Activated T-helper 1 cell treated with anti-CD3 and anti-CD28 coated beads, Interleukin-12 subunit alpha, Interleukin-12 subunit beta, Interleukin-2, Interleukin-4 antibody, amounts not matched to agents 30 ng/mL and 10 ng/mL and 1 ng/mL, durations not matched to agents 14 hours and 24 hours and 36 hours (primary cell): ENCODE measurements at regions not wholly inside any gene's neighbourhood (a gene's known extent, or its start where the extent isn't known, plus 50 kb on each side); places are given as distances from the start of the nearest gene placed in this dataset.

Experiments
- DNase-seq: peaks from one replicate; pipeline ENCODE4 v3.0.0; 2021; ENCODE audit warnings: low spot score
- H3K27ac Mint-ChIP-seq: one replicate; pipeline ENCODE4 v1.8.0; 2021; ENCODE audit warnings: mild to moderate bottlenecking, mixed read lengths
- H3K27me3 Mint-ChIP-seq: one replicate; pipeline ENCODE4 v1.8.0; 2022; ENCODE audit warnings: mild to moderate bottlenecking, moderate library complexity, mixed read lengths; ENCODE audit not compliant: insufficient read depth
- H3K36me3 Mint-ChIP-seq: one replicate; pipeline ENCODE4 v1.8.0; 2021; ENCODE audit warnings: low read depth, mixed read lengths
- H3K4me1 Mint-ChIP-seq: one replicate; pipeline ENCODE4 v1.8.0; 2021; ENCODE audit warnings: low read depth, mixed read lengths
- H3K4me3 Mint-ChIP-seq: one replicate; pipeline ENCODE4 v1.8.0; 2021; ENCODE audit warnings: mild to moderate bottlenecking, moderate library complexity, mixed read lengths
- H3K9me3 Mint-ChIP-seq: one replicate; pipeline ENCODE4 v1.8.0; 2021; ENCODE audit warnings: mixed read lengths
- intact Hi-C: fragments of 100-400 bp; cut with micrococcal nuclease; formaldehyde crosslinking; loops from one replicate; pipeline ENCODE4 v1.15.1; 2024

DNA sequence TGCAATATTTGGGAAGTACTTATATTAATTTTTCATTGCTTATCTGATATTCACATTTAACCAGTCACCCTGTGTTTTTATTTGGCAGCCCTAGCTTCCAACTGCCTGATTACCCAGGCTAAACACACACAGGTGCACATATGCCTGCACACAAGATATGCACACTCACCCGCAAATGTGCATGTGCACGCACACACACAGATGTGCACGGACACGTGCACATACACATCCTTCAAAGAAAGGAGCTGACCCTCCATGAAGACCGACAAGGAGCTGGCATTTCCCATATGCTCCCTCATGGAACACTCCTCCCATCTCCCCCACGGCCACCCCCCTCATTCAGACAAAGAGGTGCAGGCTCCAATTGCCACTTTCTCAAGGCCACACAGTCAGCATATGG is 242.2 kb downstream of the ENGASE start:
- Mint-ChIP-seq H3K4me1 (no peaks in the 10 kb centered on the region), H3K4me3 (no peak overlapping the region), H3K9me3 (no peaks in the 10 kb centered on the region), H3K27ac (no peak overlapping the region), H3K27me3 (peaks cover 12% of the 10 kb centered on the region), H3K36me3 (no peaks in the 10 kb centered on the region)
- intact Hi-C loops, result no loop called here
- DNase-seq, result no peak

DNA sequence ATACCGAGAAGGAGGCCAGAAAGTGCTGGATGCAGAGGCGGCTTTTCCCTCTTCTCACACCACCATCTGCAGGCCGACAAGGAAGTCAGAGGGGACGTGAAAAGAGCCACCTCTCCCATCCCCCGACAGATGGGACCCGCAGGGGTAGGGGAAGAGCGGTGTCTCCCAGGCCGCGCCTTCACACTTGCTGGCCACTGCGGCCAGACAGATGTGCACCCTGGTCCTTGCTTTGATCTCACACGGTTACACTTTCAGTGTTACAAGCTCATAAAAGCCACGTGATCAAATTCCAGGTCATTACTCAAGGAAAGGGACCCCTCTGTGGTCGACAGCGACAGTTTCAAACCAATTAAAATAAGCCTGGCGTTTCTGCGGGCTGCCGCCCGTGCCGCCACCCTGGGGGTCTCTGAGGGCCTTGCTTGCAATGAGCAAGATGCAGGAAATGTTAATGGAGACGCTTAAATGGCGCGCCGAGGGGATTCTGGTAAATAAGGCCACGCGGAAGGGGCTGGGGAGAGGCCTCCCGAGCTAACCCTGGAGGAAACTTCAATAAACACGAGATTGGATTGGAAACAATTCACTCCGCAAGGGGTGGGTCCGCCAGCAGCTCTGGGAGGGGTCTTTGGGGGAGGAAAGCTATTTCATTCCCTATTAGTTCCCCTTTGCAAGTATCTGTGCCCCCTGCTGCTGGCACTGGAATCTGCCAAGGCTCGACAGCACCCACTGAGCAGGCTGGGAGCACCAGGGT is 240.9 kb downstream of the ENGASE start:
- Mint-ChIP-seq H3K27me3 (peaks cover 12% of the 10 kb centered on the region), H3K4me3 (no peak overlapping the region), H3K27ac (no peak overlapping the region), H3K9me3 (no peaks in the 10 kb centered on the region), H3K4me1 (no peaks in the 10 kb centered on the region), H3K36me3 (no peaks in the 10 kb centered on the region)
- no peak for DNase-seq
- intact Hi-C loops, result no loop called here

- intact Hi-C loops, result no loop called here
- no peaks in the 10 kb centered on the region for H3K36me3 Mint-ChIP-seq
Observed at GRCh38 chr17:79314617-79315357, 240.2 kb downstream of the ENGASE start.

GRCh38 chr17:79311373-79311772 is 236.7 kb downstream of the ENGASE start:
- intact Hi-C loops, result no loop called here
- no peaks in the 10 kb centered on the region for H3K9me3 Mint-ChIP-seq

More at GRCh38 chr17:79314617-79315357, 240.2 kb downstream of the ENGASE start:
- Mint-ChIP-seq H3K27me3 (peaks cover 12% of the 10 kb centered on the region), H3K4me1 (no peaks in the 10 kb centered on the region), H3K9me3 (no peaks in the 10 kb centered on the region), H3K4me3 (no peak overlapping the region), H3K27ac (no peak overlapping the region)
- DNase-seq, result no peak

GRCh38 chr17:79306424-79307318 is 232.0 kb downstream of the ENGASE start:
- Mint-ChIP-seq H3K36me3 (no peaks in the 10 kb centered on the region), H3K9me3 (no peaks in the 10 kb centered on the region), H3K4me1 (no peaks in the 10 kb centered on the region), H3K4me3 (no peak overlapping the region), H3K27ac (no peak overlapping the region), H3K27me3 (no peaks in the 10 kb centered on the region)
- intact Hi-C loops, result no loop called here
- no peak for DNase-seq

More at GRCh38 chr17:79311373-79311772, 236.7 kb downstream of the ENGASE start:
- no peak overlapping the region for H3K27ac Mint-ChIP-seq
- H3K4me1 Mint-ChIP-seq, result no peaks in the 10 kb centered on the region
- peaks cover 9% of the 10 kb centered on the region for H3K27me3 Mint-ChIP-seq
- H3K4me3 Mint-ChIP-seq, result no peak overlapping the region
- H3K36me3 Mint-ChIP-seq, result no peaks in the 10 kb centered on the region
- no peak for DNase-seq

DNA sequence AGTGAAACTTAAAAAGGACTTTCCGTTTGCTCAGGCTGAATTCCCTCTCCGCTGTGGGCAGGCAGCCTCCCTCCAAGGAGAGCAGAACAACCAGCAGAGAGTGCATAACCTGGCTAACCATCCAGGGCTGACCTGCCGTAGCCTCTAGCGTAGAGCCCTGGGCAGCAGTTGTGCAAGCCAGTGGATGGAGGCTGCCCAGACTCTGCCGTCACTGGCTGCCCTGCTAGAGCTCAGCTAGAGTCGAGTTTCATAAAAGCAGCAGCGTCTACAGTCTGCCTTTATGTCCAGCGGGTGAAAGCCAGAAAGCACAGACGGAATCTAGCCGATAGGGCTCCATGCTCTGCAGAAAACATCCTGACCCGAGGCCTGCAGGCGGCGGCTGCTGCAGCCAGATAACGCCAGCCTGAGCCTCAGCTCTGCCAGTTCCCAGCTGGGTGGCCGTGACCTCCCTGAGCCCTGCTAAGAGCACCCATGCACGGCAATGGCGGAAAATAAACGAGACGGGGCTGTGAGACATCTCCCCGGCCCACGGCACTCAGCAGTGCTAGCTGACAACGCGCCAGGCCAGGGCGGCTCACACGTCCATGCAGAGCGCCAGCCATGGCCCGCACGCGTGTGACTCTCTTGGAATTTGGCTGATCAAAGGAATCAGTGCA is 231.3 kb downstream of the ENGASE start:
- no peaks in the 10 kb centered on the region for H3K9me3 Mint-ChIP-seq
- H3K27me3 Mint-ChIP-seq, result no peaks in the 10 kb centered on the region
- no peaks in the 10 kb centered on the region for H3K36me3 Mint-ChIP-seq
- H3K4me3 Mint-ChIP-seq, result no peak overlapping the region
- intact Hi-C loops, result no loop called here
- no peak for DNase-seq
- H3K27ac Mint-ChIP-seq, result no peak overlapping the region
- H3K4me1 Mint-ChIP-seq, result no peaks in the 10 kb centered on the region

- Mint-ChIP-seq H3K9me3 (no peaks in the 10 kb centered on the region), H3K27ac (no peak overlapping the region), H3K4me3 (no peak overlapping the region), H3K27me3 (no peaks in the 10 kb centered on the region), H3K4me1 (no peaks in the 10 kb centered on the region), H3K36me3 (no peaks in the 10 kb centered on the region)
- intact Hi-C loops, result no loop called here
- DNase-seq, result no peak
Observed at GRCh38 chr17:79305376-79305767, 230.7 kb downstream of the ENGASE start.

GRCh38 chr17:79304884-79305283 is 230.3 kb downstream of the ENGASE start:
- no peak overlapping the region for H3K27ac Mint-ChIP-seq
- no peak overlapping the region for H3K4me3 Mint-ChIP-seq
- DNase-seq, result no peak
- H3K36me3 Mint-ChIP-seq, result no peaks in the 10 kb centered on the region
- no peaks in the 10 kb centered on the region for H3K27me3 Mint-ChIP-seq
- H3K9me3 Mint-ChIP-seq, result no peaks in the 10 kb centered on the region
- no peaks in the 10 kb centered on the region for H3K4me1 Mint-ChIP-seq
- intact Hi-C loops, result no loop called here

- Mint-ChIP-seq H3K4me3 (no peak overlapping the region), H3K27me3 (no peaks in the 10 kb centered on the region)
Observed at GRCh38 chr17:79303641-79304205, 229.1 kb downstream of the ENGASE start.

DNA sequence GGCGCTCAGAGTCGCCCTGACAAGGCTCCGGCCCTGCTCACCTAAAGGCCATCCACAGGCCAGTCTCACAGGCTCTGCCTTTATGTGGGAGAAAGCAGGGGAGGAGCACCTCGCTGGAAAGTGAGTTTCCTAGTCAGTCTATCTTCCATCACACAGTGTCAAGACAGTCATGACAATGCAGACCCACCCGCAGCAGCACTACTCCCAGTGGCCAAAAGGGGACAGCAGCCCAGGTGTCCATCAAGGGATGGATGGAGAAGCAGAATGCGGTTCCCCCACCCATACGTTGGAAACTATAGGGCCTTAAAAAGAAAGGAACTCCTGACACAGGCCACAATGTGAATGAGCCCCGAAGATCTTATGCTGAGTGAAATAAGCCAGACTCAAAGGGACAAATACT is 226.8 kb downstream of the ENGASE start:
- DNase-seq, result no peak
- no peak overlapping the region for H3K4me3 Mint-ChIP-seq
- H3K9me3 Mint-ChIP-seq, result no peaks in the 10 kb centered on the region
- no peaks in the 10 kb centered on the region for H3K36me3 Mint-ChIP-seq
- peaks cover 2% of the 10 kb centered on the region for H3K27me3 Mint-ChIP-seq
- no peaks in the 10 kb centered on the region for H3K4me1 Mint-ChIP-seq
- H3K27ac Mint-ChIP-seq, result no peak overlapping the region
- intact Hi-C loops, result no loop called here

More at GRCh38 chr17:79303641-79304205, 229.1 kb downstream of the ENGASE start:
- Mint-ChIP-seq H3K4me1 (no peaks in the 10 kb centered on the region), H3K36me3 (no peaks in the 10 kb centered on the region), H3K27ac (no peak overlapping the region), H3K9me3 (no peaks in the 10 kb centered on the region)
- DNase-seq, result no peak
- intact Hi-C loops, result no loop called here

GRCh38 chr17:79299349-79299748 is 224.7 kb downstream of the ENGASE start:
- H3K27me3 Mint-ChIP-seq, result peaks cover 2% of the 10 kb centered on the region
- DNase-seq, result no peak
- no peaks in the 10 kb centered on the region for H3K36me3 Mint-ChIP-seq

GRCh38 chr17:79298799-79299198 is 224.2 kb downstream of the ENGASE start:
- intact Hi-C loops, result no loop called here
- H3K27ac Mint-ChIP-seq, result no peak overlapping the region
- H3K4me3 Mint-ChIP-seq, result no peak overlapping the region
- H3K9me3 Mint-ChIP-seq, result no peaks in the 10 kb centered on the region
- peaks cover 2% of the 10 kb centered on the region for H3K27me3 Mint-ChIP-seq
- no peak for DNase-seq
- H3K36me3 Mint-ChIP-seq, result no peaks in the 10 kb centered on the region
- H3K4me1 Mint-ChIP-seq, result no peaks in the 10 kb centered on the region

More at GRCh38 chr17:79299349-79299748, 224.7 kb downstream of the ENGASE start:
- intact Hi-C loops, result no loop called here
- Mint-ChIP-seq H3K9me3 (no peaks in the 10 kb centered on the region), H3K27ac (no peak overlapping the region), H3K4me3 (no peak overlapping the region), H3K4me1 (no peaks in the 10 kb centered on the region)
